ENCODE measurements at regions not wholly inside any gene's neighbourhood (a gene's known extent, or its start where the extent isn't known, plus 50 kb on each side); places are given as distances from the start of the nearest gene placed in this dataset.
"Not testable (repeated sequence)": the region's sequence is repeated elsewhere in the genome, so short reads cannot be mapped to it uniquely, and the experiment has no call there.

DNA sequence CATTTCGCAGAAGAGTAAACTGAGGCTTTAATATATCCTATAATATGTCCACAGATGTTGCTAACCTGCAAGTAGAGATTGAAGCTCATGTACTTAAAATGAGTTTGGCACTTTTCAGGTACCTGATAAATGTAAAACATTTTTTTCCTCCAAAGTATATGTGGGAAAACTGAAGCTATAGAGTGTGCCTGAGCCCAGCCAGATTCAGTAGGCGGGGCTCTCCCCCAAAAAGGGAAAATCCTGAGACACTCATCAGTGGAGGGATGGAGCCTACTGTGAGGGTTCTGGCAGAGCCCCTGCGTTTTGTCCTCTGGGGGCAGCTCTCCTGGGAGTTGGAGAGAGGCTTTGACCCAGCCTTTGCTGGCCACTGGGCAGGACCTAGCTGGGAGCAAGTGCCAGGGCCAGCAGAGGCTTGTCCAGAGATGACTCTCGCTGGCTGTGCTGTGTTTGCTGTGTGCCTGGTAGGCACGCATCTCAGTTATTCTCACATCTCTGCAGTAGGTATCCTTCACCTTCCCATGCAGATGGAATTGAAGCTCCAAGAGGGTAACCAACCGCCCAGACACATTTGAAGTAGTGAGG is 81.1 kb upstream of the SPRY4 start:
- DNase-seq, result no peak

GRCh38 chr5:142405023-142405422 is 80.2 kb upstream of the SPRY4 start:
- DNase-seq, result no peak

DNA sequence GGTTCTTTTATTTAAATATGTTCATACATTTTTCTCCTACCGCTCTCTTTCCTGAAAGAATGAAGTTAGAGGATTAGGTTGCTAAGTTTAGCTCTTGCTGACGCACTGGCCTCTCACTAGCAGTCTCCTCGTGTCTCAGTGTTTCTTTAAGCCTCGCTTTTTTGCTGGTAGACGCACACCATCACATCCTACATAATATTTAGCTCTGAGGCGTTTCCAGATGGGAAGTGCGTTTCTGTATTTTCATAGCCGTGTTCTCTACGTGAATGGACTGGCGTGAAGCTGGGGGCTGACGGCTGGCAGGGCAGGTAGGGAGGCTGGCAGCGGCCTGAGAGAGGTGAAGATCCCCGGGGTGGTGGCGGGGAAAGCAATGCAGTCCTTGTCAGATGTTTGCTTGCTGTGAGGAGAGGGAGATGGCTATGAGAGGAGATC is 79.2 kb upstream of the SPRY4 start:
- DNase-seq, result peak; percentile 77

DNA sequence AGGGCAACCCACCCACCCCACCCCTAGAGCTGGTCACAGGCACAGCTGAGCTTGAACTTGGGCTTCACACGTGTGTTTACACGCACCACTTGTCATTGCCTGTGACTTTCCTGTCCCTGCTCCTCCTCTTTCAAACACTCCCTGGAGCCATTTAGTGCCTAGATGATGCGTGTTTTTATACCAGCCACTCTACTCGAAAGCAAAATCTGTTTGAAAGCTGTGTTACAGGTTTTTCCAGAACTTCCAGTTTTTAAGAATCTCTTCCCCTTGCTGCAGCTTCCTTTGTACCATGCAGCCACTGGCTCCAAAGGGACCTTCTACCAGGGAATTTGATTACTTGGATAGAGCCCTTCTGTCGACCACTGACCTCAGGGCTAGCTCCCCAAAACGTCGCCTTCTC is 78.8 kb upstream of the SPRY4 start:
- peak; percentile 79 for DNase-seq

- DNase-seq, result no peak
Measured at GRCh38 chr5:142402752-142403318, 78.0 kb upstream of the SPRY4 start.

GRCh38 chr5:142400415-142400814 is 75.6 kb upstream of the SPRY4 start:
- DNase-seq, result no peak

- peak; percentile 25 for DNase-seq
Measured at GRCh38 chr5:142399891-142400290, 75.1 kb upstream of the SPRY4 start.

DNA sequence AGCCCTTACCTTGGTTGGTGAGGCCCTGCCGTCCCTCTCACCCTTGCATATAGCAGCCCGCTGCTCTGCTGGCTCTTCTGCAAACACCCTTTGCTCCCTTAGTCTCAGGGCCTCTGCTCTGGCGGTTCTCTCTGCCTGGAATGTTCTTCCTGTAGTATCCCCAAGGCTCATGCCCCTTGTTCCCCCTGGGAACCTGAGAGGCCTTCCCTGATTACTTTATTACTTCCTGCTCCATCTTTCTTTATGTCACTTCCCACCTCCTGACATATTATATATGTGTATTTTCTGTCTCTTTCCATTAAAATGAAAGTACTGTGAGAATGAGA is 73.9 kb upstream of the SPRY4 start:
- DNase-seq, result no peak

DNA sequence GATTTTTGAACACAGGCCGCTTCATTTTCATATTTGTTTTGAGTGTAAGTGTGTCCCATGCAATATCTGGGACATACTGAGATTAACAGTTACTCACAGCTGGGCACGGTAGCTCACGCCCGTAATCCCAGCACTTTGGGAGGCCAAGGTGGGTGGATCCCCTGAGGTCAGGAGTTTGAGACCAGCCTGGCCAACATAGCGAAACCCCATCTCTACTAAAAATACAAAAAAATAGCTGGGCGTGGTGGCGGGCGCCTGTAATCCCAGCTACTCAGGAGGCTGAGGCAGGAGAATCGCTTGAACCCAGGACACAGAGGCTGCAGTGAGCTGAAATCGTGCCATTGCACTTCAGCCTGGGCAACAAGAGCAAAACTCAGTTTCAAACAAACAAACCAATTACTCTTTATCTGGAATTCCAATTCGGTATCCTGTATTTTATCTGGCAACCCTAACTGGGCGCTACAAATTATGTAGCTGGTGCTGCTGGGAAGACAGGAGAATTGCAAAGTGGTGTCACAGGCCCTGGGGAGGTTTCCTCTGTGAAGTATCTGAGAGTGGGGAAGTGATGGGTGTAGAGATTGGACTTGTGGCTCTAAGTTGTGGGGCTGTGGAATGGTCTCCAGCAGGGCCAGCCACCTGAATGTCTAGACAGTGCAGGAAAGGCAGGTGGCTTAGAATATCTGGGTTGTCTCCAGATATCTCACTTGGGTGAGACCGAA is 73.3 kb upstream of the SPRY4 start:
- DNase-seq, result not testable (repeated sequence)

DNA sequence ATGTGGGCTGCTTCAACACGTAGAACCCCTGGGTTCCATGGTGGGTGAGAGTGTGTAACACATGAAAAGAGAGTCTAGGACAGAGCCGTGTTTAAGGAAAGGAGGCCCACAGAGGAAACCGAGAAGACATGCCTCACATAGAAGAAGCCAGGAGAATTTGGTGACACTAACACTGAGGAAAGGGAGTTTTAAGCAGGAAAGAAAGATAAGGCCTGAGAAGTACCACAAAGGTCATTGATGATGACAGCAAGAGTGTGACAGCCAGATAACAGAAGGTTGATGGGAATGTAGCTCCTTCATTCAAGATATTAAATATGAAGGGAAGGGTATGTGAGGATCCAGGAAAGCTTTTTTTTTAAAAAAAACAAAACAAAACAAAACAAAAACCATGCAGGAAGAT is 72.4 kb upstream of the SPRY4 start:
- DNase-seq, result no peak

- no peak for DNase-seq
Measured at GRCh38 chr5:142396436-142397038, 71.7 kb upstream of the SPRY4 start.

GRCh38 chr5:142395334-142395733 is 70.5 kb upstream of the SPRY4 start:
- no peak for DNase-seq

GRCh38 chr5:142391058-142391845 is 66.4 kb upstream of the SPRY4 start:
- peak; percentile 60 for DNase-seq

GRCh38 chr5:142390334-142390733 is 65.5 kb upstream of the SPRY4 start:
- peak; percentile 73 for DNase-seq

DNA sequence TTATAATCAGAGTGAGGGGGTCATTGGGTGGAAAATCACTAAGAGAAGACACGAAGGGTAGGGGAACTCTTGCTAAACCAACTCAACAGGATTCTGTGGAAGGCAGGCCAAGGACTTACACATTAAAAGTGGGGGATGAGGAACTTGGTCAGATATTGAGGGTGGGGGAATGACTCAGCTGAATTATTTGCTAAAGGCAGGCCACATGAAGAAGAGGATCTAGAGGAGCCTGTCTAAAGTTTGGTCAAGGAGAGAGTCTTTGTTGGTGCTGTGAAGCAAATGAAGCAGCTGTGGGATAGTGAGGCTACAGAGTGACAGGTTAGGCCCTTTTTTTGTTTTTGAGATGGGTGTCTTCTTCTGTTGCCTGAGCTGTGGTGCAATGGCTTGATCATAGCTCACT is 63.9 kb upstream of the SPRY4 start:
- DNase-seq, result no peak

DNA sequence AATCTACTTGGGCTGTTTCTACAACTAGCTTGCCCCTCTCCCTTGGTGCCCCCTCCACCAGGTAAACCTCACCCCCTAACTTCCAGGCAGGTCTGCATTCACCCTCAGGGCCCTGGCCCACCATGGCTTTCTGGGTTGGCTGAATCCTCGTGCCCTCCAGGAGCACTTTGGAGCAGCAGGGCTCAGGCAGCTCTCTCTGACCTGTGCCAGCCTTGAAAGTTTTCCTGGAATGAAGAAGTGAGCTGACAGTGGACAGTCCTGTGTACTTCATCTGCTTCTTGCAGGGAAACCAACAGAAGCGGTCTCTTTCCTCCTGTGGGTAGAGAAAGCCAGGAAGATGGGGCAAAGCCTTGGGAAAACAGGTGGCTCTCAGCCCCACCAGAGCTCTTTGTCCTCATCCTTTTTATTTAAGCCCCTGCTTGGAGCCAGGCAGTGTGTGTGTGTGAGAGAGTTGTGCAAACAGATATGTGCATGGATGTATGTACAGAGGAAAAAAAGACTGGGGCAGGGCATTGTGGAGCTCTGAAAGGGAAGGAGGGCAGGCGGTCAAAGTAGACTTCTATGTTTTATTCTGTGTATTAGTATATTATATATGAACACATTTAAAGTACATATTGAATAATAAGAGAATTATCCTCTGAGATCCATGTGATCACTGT is 62.3 kb upstream of the SPRY4 start:
- no peak for DNase-seq

GRCh38 chr5:142386137-142387023 is 61.6 kb upstream of the SPRY4 start:
- no peak for DNase-seq

- DNase-seq, result no peak
Measured at GRCh38 chr5:142385194-142385593, 60.4 kb upstream of the SPRY4 start.

DNA sequence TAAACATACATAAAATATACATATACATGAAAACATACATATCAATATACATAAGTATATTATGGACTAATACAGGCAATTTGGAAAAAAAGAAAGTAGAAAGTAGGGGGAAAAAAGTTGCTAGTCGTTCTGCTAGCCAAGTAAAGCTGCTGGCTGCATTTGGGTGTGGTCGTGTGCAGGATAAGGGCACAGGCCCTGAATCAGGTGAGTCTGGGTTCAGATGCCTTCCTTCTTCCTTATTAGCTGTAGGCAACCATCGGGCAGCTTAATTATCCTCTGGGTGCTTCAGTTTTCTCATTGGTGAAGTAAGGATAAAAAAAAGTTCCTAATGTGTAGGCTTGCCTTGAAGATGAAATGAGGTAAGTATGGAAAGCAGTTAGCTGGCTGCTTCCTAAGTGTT is 59.2 kb upstream of the SPRY4 start:
- no peak for DNase-seq

- DNase-seq, result peak; percentile 42
Measured at GRCh38 chr5:142382186-142382585, 57.4 kb upstream of the SPRY4 start.

All from tongue (tissue), 1 donor.